MM.1S (cell line): ENCODE measurements at regions not wholly inside any gene's neighbourhood (a gene's known extent, or its start where the extent isn't known, plus 50 kb on each side); places are given as distances from the start of the nearest gene placed in this dataset.

Experiments used
- EZH2 ChIP-seq: fragments of 300-600 bp; sonication (generic); optimal IDR thresholded peaks from 2 replicates; pipeline ENCODE3; 2017; ENCODE audit warnings: low read depth, mild to moderate bottlenecking, antibody characterized with exemption, low read length, mixed read lengths
- EZH2phosphoT487 ChIP-seq: fragments of 300-600 bp; sonication (generic); IDR thresholded peaks from 2 replicates; pipeline ENCODE4 v1.6.1; 2018; ENCODE audit warnings: antibody characterized with exemption, low read length
- TF ChIP-seq, protein P1 (sequence below): fragments of 300-600 bp; sonication (generic); IDR thresholded peaks from 2 replicates; pipeline ENCODE4 v1.5.1; 2016; ENCODE audit warnings: antibody characterized with exemption, low read length, mixed read lengths

DNA sequence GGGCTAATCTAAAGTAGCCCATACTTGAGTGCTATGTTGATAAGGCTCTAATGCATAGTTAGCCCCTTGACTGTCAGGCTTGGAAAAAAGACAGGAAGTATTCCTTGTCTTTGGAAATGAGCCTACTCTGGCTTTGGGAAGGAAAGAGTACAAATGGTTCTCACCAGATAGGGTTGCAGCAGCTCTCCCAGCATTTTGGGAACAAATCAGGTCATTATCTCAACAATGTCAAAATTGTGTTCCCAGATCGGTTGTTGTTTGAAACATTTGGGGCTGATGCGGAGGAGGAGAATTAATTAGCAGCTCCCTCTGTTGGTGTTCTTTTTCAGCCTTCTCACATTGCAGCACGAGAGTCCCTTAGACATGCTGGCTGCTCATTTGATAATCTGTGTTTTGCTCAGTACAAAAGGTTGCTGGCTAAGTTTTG is 294.7 kb upstream of the DMRT1 start:
- TF ChIP-seq, protein P1, sequence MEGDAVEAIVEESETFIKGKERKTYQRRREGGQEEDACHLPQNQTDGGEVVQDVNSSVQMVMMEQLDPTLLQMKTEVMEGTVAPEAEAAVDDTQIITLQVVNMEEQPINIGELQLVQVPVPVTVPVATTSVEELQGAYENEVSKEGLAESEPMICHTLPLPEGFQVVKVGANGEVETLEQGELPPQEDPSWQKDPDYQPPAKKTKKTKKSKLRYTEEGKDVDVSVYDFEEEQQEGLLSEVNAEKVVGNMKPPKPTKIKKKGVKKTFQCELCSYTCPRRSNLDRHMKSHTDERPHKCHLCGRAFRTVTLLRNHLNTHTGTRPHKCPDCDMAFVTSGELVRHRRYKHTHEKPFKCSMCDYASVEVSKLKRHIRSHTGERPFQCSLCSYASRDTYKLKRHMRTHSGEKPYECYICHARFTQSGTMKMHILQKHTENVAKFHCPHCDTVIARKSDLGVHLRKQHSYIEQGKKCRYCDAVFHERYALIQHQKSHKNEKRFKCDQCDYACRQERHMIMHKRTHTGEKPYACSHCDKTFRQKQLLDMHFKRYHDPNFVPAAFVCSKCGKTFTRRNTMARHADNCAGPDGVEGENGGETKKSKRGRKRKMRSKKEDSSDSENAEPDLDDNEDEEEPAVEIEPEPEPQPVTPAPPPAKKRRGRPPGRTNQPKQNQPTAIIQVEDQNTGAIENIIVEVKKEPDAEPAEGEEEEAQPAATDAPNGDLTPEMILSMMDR = peak; percentile 4; the same call in 1 of the 2 replicates
- TF ChIP-seq EZH2 (no peak), EZH2phosphoT487 (no peak)
